OCI-LY3 (cell line): ENCODE measurements at regions not wholly inside any gene's neighbourhood (a gene's known extent, or its start where the extent isn't known, plus 50 kb on each side); places are given as distances from the start of the nearest gene placed in this dataset.

Experiments
- H2AFZ ChIP-seq: fragments of 200-600, 300-600 bp; shearing (Covaris generic); 2 replicates; pipeline ENCODE4 v1.6.0; 2014; ENCODE audit warnings: antibody characterized with exemption, low read depth, low read length
- H3K27ac ChIP-seq: fragments of 200-600, 300-600 bp; sonication (generic); 2 replicates; pipeline ENCODE4 v1.5.1; 2014; ENCODE audit warnings: mild to moderate bottlenecking, low read length, moderate library complexity, mixed read lengths
- H3K27me3 ChIP-seq: fragments of 200-600, 300-600 bp; sonication (generic); 2 replicates; pipeline ENCODE4 v1.6.1; 2014; ENCODE audit warnings: low read depth, low read length, mixed read lengths
- H3K36me3 ChIP-seq: fragments of 200-600, 300-600 bp; sonication (generic); replicated peaks from 2 replicates; pipeline ENCODE3; 2014; ENCODE audit warnings: low read depth, low read length, mixed read lengths
- H3K4me1 ChIP-seq: fragments of 300-600, 200-600 bp; sonication (generic); 2 replicates; pipeline ENCODE4 v1.6.1; 2014; ENCODE audit warnings: low read length, mixed read lengths
- H3K4me2 ChIP-seq: fragments of 200-600, 300-600 bp; sonication (generic); 2 replicates; pipeline ENCODE4 v1.6.1; 2014; ENCODE audit warnings: low read length, mixed read lengths
- H3K4me3 ChIP-seq: fragments of 300-600, 200-600 bp; sonication (generic); 2 replicates; pipeline ENCODE4 v1.5.1; 2014; ENCODE audit warnings: antibody characterized with exemption, mild to moderate bottlenecking, low read length, moderate library complexity
- H3K79me2 ChIP-seq: fragments of 300-600, 200-600 bp; shearing (Covaris generic); 2 replicates; pipeline ENCODE4 v1.6.1; 2014; ENCODE audit warnings: mild to moderate bottlenecking, low read length, mixed read lengths
- H3K9ac ChIP-seq: fragments of 300-600, 200-600 bp; shearing (Covaris generic); 2 replicates; pipeline ENCODE4 v1.6.0; 2014; ENCODE audit warnings: mild to moderate bottlenecking, low read length, moderate library complexity
- H3K9me3 ChIP-seq: fragments of 200-600, 300-600 bp; shearing (Covaris generic); 2 replicates; pipeline ENCODE4 v1.6.1; 2014; ENCODE audit warnings: low read length, mixed read lengths; ENCODE audit not compliant: insufficient read depth
- H4K20me1 ChIP-seq: fragments of 200-600, 300-600 bp; sonication (generic); 2 replicates; pipeline ENCODE4 v1.6.1; 2016; ENCODE audit warnings: low read length, mixed read lengths; ENCODE audit not compliant: insufficient read depth
- CTCF ChIP-seq: fragments of 200-600, 300-600 bp; sonication (generic); IDR thresholded peaks from 2 replicates; pipeline ENCODE4 v1.5.1; 2014; ENCODE audit warnings: antibody characterized with exemption, low read length, low read depth
- EZH2phosphoT487 ChIP-seq: fragments of 200-600 bp; shearing (Covaris generic); IDR thresholded peaks from 2 replicates; pipeline ENCODE4 v1.6.1; 2018; ENCODE audit warnings: antibody characterized with exemption, mixed run types, low read depth

- no peak overlapping the region for H3K9ac ChIP-seq
- no peak overlapping the region for H2AFZ ChIP-seq
- no peak overlapping the region for H3K4me3 ChIP-seq
- no peak overlapping the region for H3K27ac ChIP-seq
- H3K4me2 ChIP-seq, result no peak overlapping the region
- peaks cover 11% of the 10 kb centered on the region for H3K4me1 ChIP-seq
- H3K27me3 ChIP-seq, result no peaks in the 10 kb centered on the region
- H4K20me1 ChIP-seq, result no peaks in the 10 kb centered on the region
- H3K36me3 ChIP-seq, result no peaks in the 10 kb centered on the region
- no peaks in the 10 kb centered on the region for H3K79me2 ChIP-seq
- TF ChIP-seq CTCF (no peak), EZH2phosphoT487 (no peak)
- H3K9me3 ChIP-seq, result no peaks in the 10 kb centered on the region
These were observed 358.0 kb downstream of the LMO4 start for GRCh38 chr1:87686671-87687070.

- Histone ChIP-seq H3K9ac (no peak overlapping the region), H3K36me3 (no peaks in the 10 kb centered on the region), H3K27me3 (no peaks in the 10 kb centered on the region), H3K4me2 (no peak overlapping the region), H3K9me3 (no peaks in the 10 kb centered on the region), H4K20me1 (no peaks in the 10 kb centered on the region), H2AFZ (no peak overlapping the region), H3K27ac (no peak overlapping the region), H3K79me2 (no peaks in the 10 kb centered on the region), H3K4me1 (peaks cover 6% of the 10 kb centered on the region), H3K4me3 (no peak overlapping the region)
- TF ChIP-seq CTCF (no peak), EZH2phosphoT487 (no peak)
These were observed 359.5 kb downstream of the LMO4 start for GRCh38 chr1:87688136-87688535.

- Histone ChIP-seq H3K27me3 (no peaks in the 10 kb centered on the region), H3K4me2 (no peak overlapping the region), H3K4me1 (no peaks in the 10 kb centered on the region), H4K20me1 (no peaks in the 10 kb centered on the region), H3K79me2 (no peaks in the 10 kb centered on the region), H3K27ac (no peak overlapping the region), H3K36me3 (no peaks in the 10 kb centered on the region), H3K9me3 (no peaks in the 10 kb centered on the region), H3K4me3 (no peak overlapping the region), H2AFZ (no peak overlapping the region), H3K9ac (no peak overlapping the region)
- TF ChIP-seq CTCF, result no peak
- TF ChIP-seq EZH2phosphoT487, result no peak
These were observed 360.8 kb downstream of the LMO4 start for GRCh38 chr1:87689487-87689886.

- TF ChIP-seq CTCF, result no peak
- no peak for TF ChIP-seq EZH2phosphoT487
- Histone ChIP-seq H3K27me3 (no peaks in the 10 kb centered on the region), H3K36me3 (no peaks in the 10 kb centered on the region)
These were observed 367.8 kb downstream of the LMO4 start for GRCh38 chr1:87696483-87696882.

More at GRCh38 chr1:87696483-87696882, 367.8 kb downstream of the LMO4 start:
- H4K20me1 ChIP-seq, result no peaks in the 10 kb centered on the region
- no peaks in the 10 kb centered on the region for H3K79me2 ChIP-seq
- no peak overlapping the region for H3K4me2 ChIP-seq
- no peak overlapping the region for H3K9ac ChIP-seq
- H3K4me1 ChIP-seq, result no peaks in the 10 kb centered on the region
- no peak overlapping the region for H2AFZ ChIP-seq
- H3K27ac ChIP-seq, result no peak overlapping the region
- H3K4me3 ChIP-seq, result no peak overlapping the region
- H3K9me3 ChIP-seq, result no peaks in the 10 kb centered on the region
